Activated T-helper 1 cell treated with anti-CD3 and anti-CD28 coated beads, Interleukin-12 subunit alpha, Interleukin-12 subunit beta, Interleukin-2, Interleukin-4 antibody, amounts not matched to agents 30 ng/mL and 10 ng/mL and 1 ng/mL, durations not matched to agents 14 hours and 24 hours and 36 hours (primary cell): ENCODE measurements at regions not wholly inside any gene's neighbourhood (a gene's known extent, or its start where the extent isn't known, plus 50 kb on each side); places are given as distances from the start of the nearest gene placed in this dataset.

Source experiments
- DNase-seq: peaks from one replicate; pipeline ENCODE4 v3.0.0; 2021; ENCODE audit warnings: low spot score
- H3K27ac Mint-ChIP-seq: one replicate; pipeline ENCODE4 v1.8.0; 2021; ENCODE audit warnings: mild to moderate bottlenecking, mixed read lengths
- H3K27me3 Mint-ChIP-seq: one replicate; pipeline ENCODE4 v1.8.0; 2022; ENCODE audit warnings: mild to moderate bottlenecking, moderate library complexity, mixed read lengths; ENCODE audit not compliant: insufficient read depth
- H3K36me3 Mint-ChIP-seq: one replicate; pipeline ENCODE4 v1.8.0; 2021; ENCODE audit warnings: low read depth, mixed read lengths
- H3K4me1 Mint-ChIP-seq: one replicate; pipeline ENCODE4 v1.8.0; 2021; ENCODE audit warnings: low read depth, mixed read lengths
- H3K4me3 Mint-ChIP-seq: one replicate; pipeline ENCODE4 v1.8.0; 2021; ENCODE audit warnings: mild to moderate bottlenecking, moderate library complexity, mixed read lengths
- H3K9me3 Mint-ChIP-seq: one replicate; pipeline ENCODE4 v1.8.0; 2021; ENCODE audit warnings: mixed read lengths
- intact Hi-C: fragments of 100-400 bp; cut with micrococcal nuclease; formaldehyde crosslinking; loops from one replicate; pipeline ENCODE4 v1.15.1; 2024

DNA sequence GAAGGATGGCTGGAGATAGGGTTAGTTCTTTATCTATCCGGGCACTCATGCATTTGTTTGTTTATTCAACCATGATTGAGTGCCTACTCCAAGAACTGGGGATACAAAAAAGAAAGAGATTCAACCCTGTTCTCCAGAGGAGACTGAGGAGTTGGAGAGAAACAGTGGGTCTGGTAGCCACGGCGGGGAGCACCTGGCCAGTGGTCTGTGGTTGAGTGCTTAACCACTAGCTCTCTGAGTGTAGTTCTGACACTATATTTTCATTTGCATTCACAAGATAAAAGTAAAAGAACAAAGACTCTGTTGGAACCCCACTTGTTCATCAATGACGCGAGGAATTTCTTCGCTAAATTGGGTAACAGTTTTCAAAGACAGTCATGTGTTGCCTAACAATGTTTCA, 295.5 kb upstream of the MSX2 start:
- H3K4me1 Mint-ChIP-seq: no peaks in the 10 kb centered on the region
- intact Hi-C loops: no loop called here
- H3K36me3 Mint-ChIP-seq: no peaks in the 10 kb centered on the region
- H3K27me3 Mint-ChIP-seq: no peaks in the 10 kb centered on the region
- H3K27ac Mint-ChIP-seq: no peak overlapping the region
- H3K4me3 Mint-ChIP-seq: no peak overlapping the region
- no peaks in the 10 kb centered on the region for H3K9me3 Mint-ChIP-seq
- no peak for DNase-seq

GRCh38 chr5:174430940-174431339, 293.4 kb upstream of the MSX2 start:
- intact Hi-C loops: no loop called here

DNA sequence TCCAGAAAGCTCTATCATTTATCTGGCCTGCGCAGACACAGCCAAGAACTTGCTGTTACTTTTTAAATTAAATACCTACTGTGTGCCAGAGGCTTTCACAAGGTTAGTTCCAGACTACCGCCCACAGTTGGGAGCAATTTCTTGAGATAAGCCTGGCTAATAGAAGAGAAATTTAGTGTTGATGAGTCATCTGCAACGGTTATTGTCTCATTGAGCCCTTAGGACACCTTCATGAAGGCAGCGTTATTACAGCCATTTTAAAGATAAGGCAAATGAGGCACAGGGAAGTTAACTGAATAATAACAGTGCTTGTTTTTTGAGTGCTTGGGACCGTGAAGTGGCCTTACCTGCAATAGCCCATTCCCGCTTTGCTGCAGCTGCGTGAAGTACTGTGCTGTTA, 292.9 kb upstream of the MSX2 start:
- intact Hi-C loops: no loop called here
- no peak overlapping the region for H3K4me3 Mint-ChIP-seq
- DNase-seq: no peak
- H3K4me1 Mint-ChIP-seq: no peaks in the 10 kb centered on the region
- H3K27ac Mint-ChIP-seq: no peak overlapping the region
- no peaks in the 10 kb centered on the region for H3K27me3 Mint-ChIP-seq
- H3K36me3 Mint-ChIP-seq: no peaks in the 10 kb centered on the region
- no peaks in the 10 kb centered on the region for H3K9me3 Mint-ChIP-seq

More at GRCh38 chr5:174430940-174431339, 293.4 kb upstream of the MSX2 start:
- no peaks in the 10 kb centered on the region for H3K27me3 Mint-ChIP-seq
- H3K4me3 Mint-ChIP-seq: no peak overlapping the region
- H3K9me3 Mint-ChIP-seq: no peaks in the 10 kb centered on the region
- H3K4me1 Mint-ChIP-seq: no peaks in the 10 kb centered on the region
- H3K36me3 Mint-ChIP-seq: no peaks in the 10 kb centered on the region
- no peak overlapping the region for H3K27ac Mint-ChIP-seq
- no peak for DNase-seq

- Mint-ChIP-seq H3K36me3 (no peaks in the 10 kb centered on the region), H3K27me3 (no peaks in the 10 kb centered on the region), H3K27ac (no peak overlapping the region), H3K4me1 (no peaks in the 10 kb centered on the region), H3K4me3 (no peak overlapping the region), H3K9me3 (no peaks in the 10 kb centered on the region)
- no peak for DNase-seq
- intact Hi-C loops: no loop called here
Observed at GRCh38 chr5:174433098-174433497, 291.3 kb upstream of the MSX2 start.

- intact Hi-C loops: no loop called here
- Mint-ChIP-seq H3K27me3 (no peaks in the 10 kb centered on the region), H3K4me1 (no peaks in the 10 kb centered on the region), H3K9me3 (no peaks in the 10 kb centered on the region), H3K27ac (no peak overlapping the region), H3K4me3 (no peak overlapping the region), H3K36me3 (no peaks in the 10 kb centered on the region)
- no peak for DNase-seq
Observed at GRCh38 chr5:174436750-174437149, 287.6 kb upstream of the MSX2 start.

GRCh38 chr5:174444479-174445188, 279.7 kb upstream of the MSX2 start:
- intact Hi-C loops: no loop called here
- Mint-ChIP-seq H3K4me1 (no peaks in the 10 kb centered on the region), H3K27me3 (no peaks in the 10 kb centered on the region), H3K4me3 (no peak overlapping the region), H3K27ac (no peak overlapping the region), H3K36me3 (no peaks in the 10 kb centered on the region), H3K9me3 (no peaks in the 10 kb centered on the region)
- no peak for DNase-seq

DNA sequence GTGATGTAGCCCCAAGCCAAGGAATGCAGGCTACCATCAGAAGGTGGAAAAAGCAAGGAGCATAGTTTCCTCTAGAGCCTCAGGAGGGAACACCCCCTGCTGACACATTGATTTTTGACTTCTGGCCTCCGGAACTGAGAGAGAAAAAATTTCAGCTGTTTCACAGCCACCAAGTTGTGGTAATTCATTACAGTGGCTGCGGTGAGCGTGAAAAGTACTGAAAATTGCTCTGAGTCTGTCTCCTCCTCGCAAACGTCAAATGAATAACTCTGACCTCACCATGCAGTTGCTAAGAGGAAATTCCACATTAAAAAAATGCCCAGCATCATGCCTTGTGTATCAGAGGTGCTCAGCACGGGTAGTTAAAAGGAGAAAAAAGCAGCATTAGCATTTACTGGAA, 277.9 kb upstream of the MSX2 start:
- H3K9me3 Mint-ChIP-seq: no peaks in the 10 kb centered on the region
- intact Hi-C loops: no loop called here

DNA sequence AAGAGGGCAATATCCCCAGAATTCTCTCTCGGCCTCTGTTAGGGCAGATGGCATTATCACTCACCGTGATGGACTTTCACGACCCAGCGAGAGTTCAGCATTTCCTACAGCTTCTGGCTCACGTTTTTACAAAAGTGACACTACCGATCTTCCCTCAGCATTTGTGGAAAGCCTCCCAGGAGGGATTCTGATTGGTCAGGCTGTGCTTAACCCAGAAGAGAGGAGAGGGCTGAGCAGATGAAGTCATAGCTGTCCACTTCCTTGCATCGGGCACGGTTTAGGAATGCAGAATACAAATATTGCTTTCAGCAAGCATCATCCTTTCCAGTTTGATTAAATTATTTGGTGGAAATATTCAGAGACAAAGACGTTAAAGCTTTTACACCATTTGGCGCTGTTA, 277.4 kb upstream of the MSX2 start:
- H3K36me3 Mint-ChIP-seq: no peaks in the 10 kb centered on the region
- H3K27ac Mint-ChIP-seq: no peak overlapping the region

More for the DNA sequence above, 277.9 kb upstream of the MSX2 start:
- H3K36me3 Mint-ChIP-seq: no peaks in the 10 kb centered on the region
- no peak for DNase-seq
- H3K27ac Mint-ChIP-seq: no peak overlapping the region
- H3K4me3 Mint-ChIP-seq: no peak overlapping the region
- no peaks in the 10 kb centered on the region for H3K4me1 Mint-ChIP-seq
- H3K27me3 Mint-ChIP-seq: no peaks in the 10 kb centered on the region

GRCh38 chr5:174448041-174448440, 276.3 kb upstream of the MSX2 start:
- Mint-ChIP-seq H3K9me3 (no peaks in the 10 kb centered on the region), H3K27me3 (no peaks in the 10 kb centered on the region), H3K27ac (no peak overlapping the region), H3K4me3 (no peak overlapping the region), H3K4me1 (no peaks in the 10 kb centered on the region), H3K36me3 (no peaks in the 10 kb centered on the region)
- intact Hi-C loops: no loop called here
- DNase-seq: no peak

More for the DNA sequence above, 277.4 kb upstream of the MSX2 start:
- Mint-ChIP-seq H3K4me3 (no peak overlapping the region), H3K27me3 (no peaks in the 10 kb centered on the region), H3K4me1 (no peaks in the 10 kb centered on the region), H3K9me3 (no peaks in the 10 kb centered on the region)
- intact Hi-C loops: no loop called here
- DNase-seq: no peak

GRCh38 chr5:174448662-174449061, 275.7 kb upstream of the MSX2 start:
- Mint-ChIP-seq H3K27me3 (no peaks in the 10 kb centered on the region), H3K27ac (no peak overlapping the region), H3K9me3 (no peaks in the 10 kb centered on the region), H3K4me3 (no peak overlapping the region), H3K36me3 (no peaks in the 10 kb centered on the region), H3K4me1 (no peaks in the 10 kb centered on the region)
- DNase-seq: no peak
- intact Hi-C loops: no loop called here

DNA sequence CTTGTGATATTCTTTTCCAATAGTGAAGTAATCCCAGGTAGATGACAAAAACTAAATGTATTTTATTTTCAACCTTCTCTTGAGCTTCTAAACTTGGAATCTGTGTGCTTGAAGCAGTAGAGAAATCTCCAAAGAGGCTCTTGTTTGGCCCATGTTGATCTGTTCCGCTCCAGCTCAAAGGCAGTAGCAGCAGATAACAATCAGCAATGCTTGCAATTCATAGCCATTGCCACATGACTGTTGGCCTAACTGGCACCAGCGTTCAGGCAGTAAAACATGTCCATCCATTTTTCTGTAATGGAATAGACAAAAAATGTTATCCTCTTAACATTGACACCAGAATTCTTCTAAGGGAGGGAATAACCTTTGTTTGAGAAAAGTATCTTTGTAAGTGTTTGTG, 270.7 kb upstream of the MSX2 start:
- Mint-ChIP-seq H3K4me3 (no peak overlapping the region), H3K27ac (no peak overlapping the region)

DNA sequence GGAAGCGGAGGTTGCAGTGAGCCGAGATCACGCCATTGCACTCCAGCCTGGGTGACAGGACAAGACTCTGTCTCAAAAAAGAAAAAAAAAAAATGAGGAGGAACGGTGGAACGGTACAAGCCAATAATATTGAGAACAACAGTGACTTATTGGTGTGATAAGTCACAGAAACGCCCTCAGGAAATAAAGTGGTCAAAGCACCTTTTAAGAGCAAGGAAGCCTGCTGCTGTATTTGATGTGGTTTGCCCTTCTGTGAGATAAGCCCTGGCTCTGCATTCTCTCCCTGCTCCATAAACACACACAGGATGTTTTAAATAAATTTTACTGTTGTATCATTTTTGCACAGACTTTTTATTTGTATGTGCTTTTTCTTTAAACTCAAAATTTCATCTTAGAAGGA, 269.9 kb upstream of the MSX2 start:
- Mint-ChIP-seq H3K36me3 (no peaks in the 10 kb centered on the region), H3K4me3 (no peak overlapping the region), H3K27me3 (no peaks in the 10 kb centered on the region), H3K27ac (no peak overlapping the region), H3K4me1 (no peaks in the 10 kb centered on the region), H3K9me3 (no peaks in the 10 kb centered on the region)
- intact Hi-C loops: no loop called here
- DNase-seq: no peak

More for the DNA sequence above, 270.7 kb upstream of the MSX2 start:
- Mint-ChIP-seq H3K27me3 (no peaks in the 10 kb centered on the region), H3K9me3 (no peaks in the 10 kb centered on the region), H3K36me3 (no peaks in the 10 kb centered on the region), H3K4me1 (no peaks in the 10 kb centered on the region)
- intact Hi-C loops: no loop called here
- DNase-seq: no peak

GRCh38 chr5:174454890-174455289, 269.5 kb upstream of the MSX2 start:
- Mint-ChIP-seq H3K4me3 (no peak overlapping the region), H3K36me3 (no peaks in the 10 kb centered on the region), H3K27ac (no peak overlapping the region), H3K27me3 (no peaks in the 10 kb centered on the region), H3K9me3 (no peaks in the 10 kb centered on the region), H3K4me1 (no peaks in the 10 kb centered on the region)
- intact Hi-C loops: no loop called here
- DNase-seq: no peak

DNA sequence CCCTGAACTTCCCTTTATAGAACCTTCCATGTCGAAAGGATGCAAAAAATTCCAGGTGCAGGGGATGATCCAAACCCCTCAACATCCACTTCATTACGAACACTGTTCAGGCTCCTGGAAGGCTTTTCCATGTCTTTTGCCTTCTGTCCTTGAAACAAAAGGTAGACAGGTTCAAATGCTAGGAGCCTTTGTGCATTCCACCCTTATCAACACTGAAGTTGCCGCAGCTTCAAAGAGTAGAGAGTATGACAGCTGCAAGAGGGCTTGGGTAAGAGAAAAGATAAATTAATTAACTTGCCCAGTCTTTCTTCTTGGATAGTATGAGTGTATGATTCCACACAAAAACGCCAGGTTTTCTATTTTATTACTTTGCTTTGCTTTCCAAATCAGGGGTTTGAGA, 269.1 kb upstream of the MSX2 start:
- Mint-ChIP-seq H3K4me1 (no peaks in the 10 kb centered on the region), H3K27me3 (no peaks in the 10 kb centered on the region), H3K9me3 (no peaks in the 10 kb centered on the region), H3K36me3 (no peaks in the 10 kb centered on the region), H3K27ac (no peak overlapping the region), H3K4me3 (no peak overlapping the region)
- DNase-seq: no peak
- intact Hi-C loops: no loop called here
